Panc1 (cell line): ENCODE measurements at regions not wholly inside any gene's neighbourhood (a gene's known extent, or its start where the extent isn't known, plus 50 kb on each side); places are given as distances from the start of the nearest gene placed in this dataset.

Experiments used
- ATAC-seq: fragments of 200-7000 bp; cut with Tn5 transposase; 2 replicates; pipeline ENCODE4 v1.9.1; 2020; ENCODE audit warnings: mild to moderate bottlenecking, moderate library complexity
- BruUV-seq: library from RNA; stranded (reverse); fragments of 400-500 nt; replicated peaks from 2 replicates; lab custom pipeline; 2021; lab: Mats Ljungman, UMichigan
- CTCF ChIA-PET: fragments of 300-600 bp; sonication (Branson Sonifier 250); formaldehyde crosslinking; loops from one replicate; lab custom pipeline; 2022; ENCODE audit warnings: antibody characterized with exemption; lab: Charles Lee
- POLR2A ChIA-PET: fragments of 300-600 bp; sonication (Branson Sonifier 250); formaldehyde crosslinking; loops from one replicate; lab custom pipeline; 2022; ENCODE audit warnings: antibody characterized with exemption; lab: Charles Lee
- DNase-seq: peaks from one replicate; pipeline ENCODE4 v3.0.0-alpha.2; 2010; ENCODE audit warnings: low read depth, low spot score
- H3K27ac ChIP-seq: 2 replicates; pipeline ENCODE4 v1.5.1; 2011; ENCODE audit warnings: mild to moderate bottlenecking, low read length, inconsistent platforms
- H3K27me3 ChIP-seq: fragments of 200-500 bp; sonication (Bioruptor generic); 2 replicates; pipeline ENCODE4 v1.6.0; 2014; ENCODE audit warnings: low read length, inconsistent platforms; ENCODE audit not compliant: control insufficient read depth, insufficient read depth
- H3K36me3 ChIP-seq: fragments of 200-500 bp; sonication (Bioruptor generic); 2 replicates; pipeline ENCODE4 v1.5.1; 2014; ENCODE audit warnings: inconsistent platforms, mild to moderate bottlenecking, low read length, moderate library complexity; ENCODE audit not compliant: control insufficient read depth, insufficient read depth
- H3K4me1 ChIP-seq: 2 replicates; pipeline ENCODE4 v1.5.1; 2011; ENCODE audit warnings: inconsistent platforms, mild to moderate bottlenecking, low read length, moderate library complexity; ENCODE audit not compliant: control insufficient read depth, insufficient read depth
- H3K4me3 ChIP-seq, 2 experiments: 2 replicates each; pipeline ENCODE4 v1.5.1; 2011 to 2012; ENCODE audit warnings: low read depth in 2 of 2, low read length in 2 of 2, mild to moderate bottlenecking in 2 of 2, inconsistent platforms in 1 of 2, moderate library complexity in 1 of 2
- H3K9me3 ChIP-seq: fragments of 200-500 bp; sonication (Bioruptor generic); 2 replicates; pipeline ENCODE4 v1.5.1; 2014; ENCODE audit warnings: low read depth, mild to moderate bottlenecking, inconsistent platforms, low read length, moderate library complexity; ENCODE audit not compliant: control insufficient read depth, insufficient read depth
- POLR2AphosphoS5 ChIP-seq: IDR thresholded peaks from 2 replicates; pipeline ENCODE4 v1.6.1; 2012; ENCODE audit warnings: mild to moderate bottlenecking, low read depth, low read length, moderate library complexity
- SIN3A ChIP-seq: IDR thresholded peaks from 2 replicates; pipeline ENCODE4 v1.6.1; 2012; ENCODE audit warnings: low read depth, mild to moderate bottlenecking, low read length, moderate library complexity, borderline replicate concordance; ENCODE audit not compliant: insufficient read depth
- TCF7L2 ChIP-seq: IDR thresholded peaks from 2 replicates; pipeline ENCODE4 v1.6.1; 2011; ENCODE audit warnings: mild to moderate bottlenecking, low read depth, low read length, inconsistent platforms
- in situ Hi-C: cut with HindIII; loops from 2 replicates; pipeline ENCODE4 v1.10.0; 2016; ENCODE audit warnings: low sequenced_read_pairs, low pct_unique_long_range_greater_than_20kb
- intact Hi-C: fragments of 100-400 bp; cut with micrococcal nuclease; formaldehyde crosslinking; loops from one replicate; pipeline ENCODE4 v1.10.0; 2022; ENCODE audit not compliant: unreplicated experiment
- TF ChIP-seq, protein P1 (sequence below), 2 experiments: IDR thresholded peaks; 2 replicates each; pipeline ENCODE4 v1.6.1; 2011 to 2012; ENCODE audit warnings: low read depth in 2 of 2, control low read depth in 1 of 2, low read length in 1 of 2, mild to moderate bottlenecking in 1 of 2, moderate library complexity in 1 of 2; ENCODE audit not compliant: insufficient read depth in 1 of 2
- TF ChIP-seq, protein P2 (sequence below): fragments of 450-650 bp; IDR thresholded peaks from 2 replicates; pipeline ENCODE4 v1.5.1; 2017; ENCODE audit warnings: mild to moderate bottlenecking

DNA sequence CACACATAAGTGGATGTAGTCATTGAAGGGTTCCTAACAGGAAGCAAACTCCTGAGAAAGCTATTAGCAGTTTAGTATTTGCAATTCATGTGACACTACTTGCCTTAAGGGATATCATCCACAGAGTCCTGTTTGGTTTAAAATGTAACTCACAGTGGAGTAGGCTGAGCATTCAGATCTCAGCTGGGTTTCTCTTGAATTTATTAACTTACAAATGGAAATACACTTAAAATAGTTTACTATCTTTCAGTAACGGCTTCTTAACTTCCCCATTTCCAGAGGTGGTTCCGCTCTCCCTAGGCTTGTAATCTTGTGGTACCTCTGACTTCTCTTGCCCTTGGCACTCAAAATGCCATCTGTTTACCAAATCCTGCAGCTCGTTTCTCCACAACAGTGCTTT is 660.7 kb upstream of the ADAMTS16 start:
- CTCF ChIA-PET: no interaction called here
- H3K4me3 ChIP-seq: no peak overlapping the region
- no peak for TF ChIP-seq SIN3A
- TF ChIP-seq, protein P1, sequence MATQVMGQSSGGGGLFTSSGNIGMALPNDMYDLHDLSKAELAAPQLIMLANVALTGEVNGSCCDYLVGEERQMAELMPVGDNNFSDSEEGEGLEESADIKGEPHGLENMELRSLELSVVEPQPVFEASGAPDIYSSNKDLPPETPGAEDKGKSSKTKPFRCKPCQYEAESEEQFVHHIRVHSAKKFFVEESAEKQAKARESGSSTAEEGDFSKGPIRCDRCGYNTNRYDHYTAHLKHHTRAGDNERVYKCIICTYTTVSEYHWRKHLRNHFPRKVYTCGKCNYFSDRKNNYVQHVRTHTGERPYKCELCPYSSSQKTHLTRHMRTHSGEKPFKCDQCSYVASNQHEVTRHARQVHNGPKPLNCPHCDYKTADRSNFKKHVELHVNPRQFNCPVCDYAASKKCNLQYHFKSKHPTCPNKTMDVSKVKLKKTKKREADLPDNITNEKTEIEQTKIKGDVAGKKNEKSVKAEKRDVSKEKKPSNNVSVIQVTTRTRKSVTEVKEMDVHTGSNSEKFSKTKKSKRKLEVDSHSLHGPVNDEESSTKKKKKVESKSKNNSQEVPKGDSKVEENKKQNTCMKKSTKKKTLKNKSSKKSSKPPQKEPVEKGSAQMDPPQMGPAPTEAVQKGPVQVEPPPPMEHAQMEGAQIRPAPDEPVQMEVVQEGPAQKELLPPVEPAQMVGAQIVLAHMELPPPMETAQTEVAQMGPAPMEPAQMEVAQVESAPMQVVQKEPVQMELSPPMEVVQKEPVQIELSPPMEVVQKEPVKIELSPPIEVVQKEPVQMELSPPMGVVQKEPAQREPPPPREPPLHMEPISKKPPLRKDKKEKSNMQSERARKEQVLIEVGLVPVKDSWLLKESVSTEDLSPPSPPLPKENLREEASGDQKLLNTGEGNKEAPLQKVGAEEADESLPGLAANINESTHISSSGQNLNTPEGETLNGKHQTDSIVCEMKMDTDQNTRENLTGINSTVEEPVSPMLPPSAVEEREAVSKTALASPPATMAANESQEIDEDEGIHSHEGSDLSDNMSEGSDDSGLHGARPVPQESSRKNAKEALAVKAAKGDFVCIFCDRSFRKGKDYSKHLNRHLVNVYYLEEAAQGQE (IDR thresholded peaks at IDR 0.05; ENCODE audit: insufficient read depth in 1 of 2, low read depth in 2 of 2, low read length in 1 of 2): no peak
- TF ChIP-seq POLR2AphosphoS5: no peak
- no peaks in the 10 kb centered on the region for H3K4me1 ChIP-seq
- no peaks in the 10 kb centered on the region for H3K9me3 ChIP-seq
- in situ Hi-C loops (no loop called here), intact Hi-C loops (no loop called here)
- no TSS peak for BruUV-seq
- no peak overlapping the region for H3K27ac ChIP-seq
- no peaks in the 10 kb centered on the region for H3K27me3 ChIP-seq
- ATAC-seq: no peak
- no peaks in the 10 kb centered on the region for H3K36me3 ChIP-seq
- no peak for DNase-seq
- POLR2A ChIA-PET: no interaction called here

DNA sequence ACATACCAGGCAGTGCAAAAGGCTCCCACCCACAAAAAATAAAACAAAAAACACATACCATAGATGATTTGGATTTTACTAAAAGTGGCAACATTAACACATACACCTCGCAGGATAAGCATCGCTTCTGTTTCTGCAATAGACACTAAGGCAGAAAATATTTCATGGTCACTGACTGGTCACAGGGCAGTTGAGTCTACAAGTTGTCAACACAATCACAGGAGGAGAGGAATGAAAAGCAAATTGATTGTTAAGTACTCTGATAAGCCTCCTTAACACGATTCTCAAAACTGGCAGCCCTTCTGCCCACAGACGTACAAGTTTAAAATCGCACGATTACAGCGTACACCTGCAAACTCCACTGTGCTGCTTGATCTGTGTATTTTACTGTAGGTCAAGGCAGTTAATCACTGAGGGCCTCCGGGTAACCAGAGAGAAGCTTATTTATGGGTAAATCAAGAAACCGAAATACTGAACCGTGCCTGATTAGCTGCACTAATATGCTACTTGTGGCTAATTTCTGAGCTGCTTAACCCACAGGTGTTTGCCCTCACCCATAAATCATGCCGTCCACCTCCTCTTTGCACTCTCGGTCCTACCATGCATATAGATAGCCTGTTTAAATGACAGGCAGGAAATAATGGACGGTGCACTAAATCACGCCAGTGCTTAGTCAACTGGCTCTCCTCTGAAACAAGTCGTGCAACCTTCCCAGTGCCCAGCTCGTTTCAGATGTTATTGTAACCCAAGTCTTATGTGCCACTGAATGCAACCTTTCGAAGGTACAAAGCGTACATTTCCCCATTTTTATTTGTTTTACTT is 659.4 kb upstream of the ADAMTS16 start:
- DNase-seq (no peak), ATAC-seq (no peak)
- POLR2A ChIA-PET: no interaction called here
- in situ Hi-C loops: no loop called here
- no peak for TF ChIP-seq SIN3A
- TF ChIP-seq, protein P2, sequence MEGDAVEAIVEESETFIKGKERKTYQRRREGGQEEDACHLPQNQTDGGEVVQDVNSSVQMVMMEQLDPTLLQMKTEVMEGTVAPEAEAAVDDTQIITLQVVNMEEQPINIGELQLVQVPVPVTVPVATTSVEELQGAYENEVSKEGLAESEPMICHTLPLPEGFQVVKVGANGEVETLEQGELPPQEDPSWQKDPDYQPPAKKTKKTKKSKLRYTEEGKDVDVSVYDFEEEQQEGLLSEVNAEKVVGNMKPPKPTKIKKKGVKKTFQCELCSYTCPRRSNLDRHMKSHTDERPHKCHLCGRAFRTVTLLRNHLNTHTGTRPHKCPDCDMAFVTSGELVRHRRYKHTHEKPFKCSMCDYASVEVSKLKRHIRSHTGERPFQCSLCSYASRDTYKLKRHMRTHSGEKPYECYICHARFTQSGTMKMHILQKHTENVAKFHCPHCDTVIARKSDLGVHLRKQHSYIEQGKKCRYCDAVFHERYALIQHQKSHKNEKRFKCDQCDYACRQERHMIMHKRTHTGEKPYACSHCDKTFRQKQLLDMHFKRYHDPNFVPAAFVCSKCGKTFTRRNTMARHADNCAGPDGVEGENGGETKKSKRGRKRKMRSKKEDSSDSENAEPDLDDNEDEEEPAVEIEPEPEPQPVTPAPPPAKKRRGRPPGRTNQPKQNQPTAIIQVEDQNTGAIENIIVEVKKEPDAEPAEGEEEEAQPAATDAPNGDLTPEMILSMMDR: no peak
- TF ChIP-seq, protein P1 (IDR thresholded peaks at IDR 0.05; ENCODE audit: insufficient read depth in 1 of 2, low read depth in 2 of 2, low read length in 1 of 2): no peak
- TF ChIP-seq TCF7L2: no peak
- no peak for TF ChIP-seq POLR2AphosphoS5
- H3K4me1 ChIP-seq: no peaks in the 10 kb centered on the region
- H3K36me3 ChIP-seq: no peaks in the 10 kb centered on the region
- no TSS peak for BruUV-seq
- no peaks in the 10 kb centered on the region for H3K9me3 ChIP-seq
- CTCF ChIA-PET: no interaction called here
- no peak overlapping the region for H3K4me3 ChIP-seq
- H3K27me3 ChIP-seq: no peaks in the 10 kb centered on the region
- intact Hi-C loops: no loop called here
- no peak overlapping the region for H3K27ac ChIP-seq
